ENCODE measurements at regions not wholly inside any gene's neighbourhood (a gene's known extent, or its start where the extent isn't known, plus 50 kb on each side); places are given as distances from the start of the nearest gene placed in this dataset.
"Not testable (repeated sequence)": the region's sequence is repeated elsewhere in the genome, so short reads cannot be mapped to it uniquely, and the experiment has no call there.

GRCh38 chr4:9532863-9533192, 88.6 kb downstream of the DEFB131A start:
- TF ChIP-seq CTCF (conservative IDR thresholded peaks at IDR 0.05; ENCODE audit: low read depth, low read length); EZH2 (IDR thresholded peaks at IDR 0.05; ENCODE audit: borderline replicate concordance, low read depth, low read length, poor library complexity, severe bottlenecking): not testable (repeated sequence)

All from A673 (cell line).